ENCODE measurements at regions not wholly inside any gene's neighbourhood (a gene's known extent, or its start where the extent isn't known, plus 50 kb on each side); places are given as distances from the start of the nearest gene placed in this dataset.
A peak's percentile ranks its signal among the peaks of the same experiment; 100 is the strongest.

GRCh38 chr9:75657015-75657414 lies 233.5 kb upstream of the PCSK5 start:
- Histone ChIP-seq H3K79me2 (replicated peaks; ENCODE audit: insufficient read depth, low read length) (no peaks in the 10 kb centered on the region), H2AFZ (ENCODE audit: low read depth, low read length) (no peak overlapping the region), H3K4me2 (ENCODE audit: low read length) (no peak overlapping the region)

GRCh38 chr9:75658301-75658905 lies 232.1 kb upstream of the PCSK5 start:
- Histone ChIP-seq H4K20me1 (ENCODE audit: insufficient read depth) (no peaks in the 10 kb centered on the region), H3K4me3 (ENCODE audit: low read length) (no peak overlapping the region), H2AFZ (ENCODE audit: low read depth, low read length) (no peak overlapping the region), H3K9me2 (ENCODE audit: insufficient read depth, low read length) (no peaks in the 10 kb centered on the region), H3F3A (ENCODE audit: insufficient read depth, low read length, poor library complexity, severe bottlenecking) (no peaks in the 10 kb centered on the region), H3K79me2 (replicated peaks; ENCODE audit: insufficient read depth, low read length) (no peaks in the 10 kb centered on the region), H3K27ac (ENCODE audit: low read length) (no peak overlapping the region), H3K4me2 (ENCODE audit: low read length) (no peak overlapping the region), H3K36me3 (ENCODE audit: insufficient read depth, low read length) (no peaks in the 10 kb centered on the region), H3K9me3 (ENCODE audit: low read length) (no peaks in the 10 kb centered on the region), H3K9ac (ENCODE audit: low read length) (no peak overlapping the region), H3K27me3 (ENCODE audit: insufficient read depth, low read depth, low read length) (no peaks in the 10 kb centered on the region)
- no peak for TF ChIP-seq TAF1 (IDR thresholded peaks at IDR 0.05; ENCODE audit: low read depth)
- TF ChIP-seq EP300 (conservative IDR thresholded peaks at IDR 0.05; ENCODE audit: poor library complexity, severe bottlenecking) = no peak
- no peak for TF ChIP-seq REST (IDR thresholded peaks at IDR 0.05; ENCODE audit: borderline replicate concordance)
- TF ChIP-seq POLR2AphosphoS5 (IDR thresholded peaks at IDR 0.05) = no peak
- TF ChIP-seq SMC3 (conservative IDR thresholded peaks at IDR 0.05; ENCODE audit: poor library complexity) = no peak
- no peak for TF ChIP-seq CTCF (IDR thresholded peaks at IDR 0.05; ENCODE audit: poor library complexity, severe bottlenecking)
- TF ChIP-seq MXI1 (conservative IDR thresholded peaks at IDR 0.05; ENCODE audit: poor library complexity, severe bottlenecking) = no peak
- TF ChIP-seq EZH2 (IDR thresholded peaks at IDR 0.05; ENCODE audit: borderline replicate concordance, insufficient read depth, low read length, poor library complexity, severe bottlenecking) = no peak
- TF ChIP-seq RAD21 (conservative IDR thresholded peaks at IDR 0.05) = no peak

More at GRCh38 chr9:75657015-75657414, 233.5 kb upstream of the PCSK5 start:
- Histone ChIP-seq H3K9me3 (ENCODE audit: low read length) (no peaks in the 10 kb centered on the region), H4K20me1 (ENCODE audit: insufficient read depth) (no peaks in the 10 kb centered on the region), H3K27ac (ENCODE audit: low read length) (peak overlapping the region; percentile 41), H3K27me3 (ENCODE audit: insufficient read depth, low read depth, low read length) (no peaks in the 10 kb centered on the region), H3K4me3 (ENCODE audit: low read length) (no peak overlapping the region), H3K9me2 (ENCODE audit: insufficient read depth, low read length) (no peaks in the 10 kb centered on the region), H3F3A (ENCODE audit: insufficient read depth, low read length, poor library complexity, severe bottlenecking) (no peaks in the 10 kb centered on the region), H3K9ac (ENCODE audit: low read length) (no peak overlapping the region), H3K36me3 (ENCODE audit: insufficient read depth, low read length) (no peaks in the 10 kb centered on the region)
- TF ChIP-seq MXI1 (conservative IDR thresholded peaks at IDR 0.05; ENCODE audit: poor library complexity, severe bottlenecking) = no peak
- TF ChIP-seq POLR2AphosphoS5 (IDR thresholded peaks at IDR 0.05) = no peak
- TF ChIP-seq EP300 (conservative IDR thresholded peaks at IDR 0.05; ENCODE audit: poor library complexity, severe bottlenecking) = peak; percentile 23
